ENCODE measurements at regions not wholly inside any gene's neighbourhood (a gene's known extent, or its start where the extent isn't known, plus 50 kb on each side); places are given as distances from the start of the nearest gene placed in this dataset.
A peak's percentile ranks its signal among the peaks of the same experiment; 100 is the strongest.

DNA sequence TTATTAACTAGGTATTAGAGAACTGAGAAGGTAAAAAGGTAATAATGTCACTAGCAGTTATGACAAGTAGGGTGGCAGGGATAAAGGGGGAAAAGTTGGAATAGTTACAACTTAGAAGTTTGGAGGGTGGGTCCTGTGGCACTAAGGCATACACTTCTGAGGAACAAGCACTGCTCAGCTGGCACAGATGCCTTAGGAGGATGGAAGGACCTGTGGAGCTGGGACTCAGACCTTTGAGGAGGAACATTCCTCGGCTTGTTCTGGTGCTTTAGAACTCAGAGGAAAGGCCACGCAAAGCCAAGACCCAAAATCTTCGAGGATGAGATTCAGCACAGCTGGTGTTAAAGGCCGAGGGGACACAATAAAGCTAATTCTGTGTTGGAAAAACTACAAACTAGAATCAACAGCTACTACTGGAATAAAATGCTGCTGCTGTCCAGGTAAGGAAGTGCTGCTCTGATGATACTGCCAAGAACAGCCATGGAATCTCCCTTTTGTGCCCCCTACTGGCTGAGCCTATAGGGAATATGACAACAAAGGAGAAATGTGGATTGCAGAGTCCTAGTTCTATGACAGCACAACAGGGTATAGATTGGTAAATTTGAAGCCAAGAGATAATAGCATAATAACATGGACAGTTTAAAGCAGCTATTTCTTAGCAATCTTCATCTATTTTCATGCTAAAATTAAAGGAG is 126.7 kb downstream of the SLC25A46 start:
- intact Hi-C loops (cut with DNase I), result no loop called here
- TF ChIP-seq, protein P1, sequence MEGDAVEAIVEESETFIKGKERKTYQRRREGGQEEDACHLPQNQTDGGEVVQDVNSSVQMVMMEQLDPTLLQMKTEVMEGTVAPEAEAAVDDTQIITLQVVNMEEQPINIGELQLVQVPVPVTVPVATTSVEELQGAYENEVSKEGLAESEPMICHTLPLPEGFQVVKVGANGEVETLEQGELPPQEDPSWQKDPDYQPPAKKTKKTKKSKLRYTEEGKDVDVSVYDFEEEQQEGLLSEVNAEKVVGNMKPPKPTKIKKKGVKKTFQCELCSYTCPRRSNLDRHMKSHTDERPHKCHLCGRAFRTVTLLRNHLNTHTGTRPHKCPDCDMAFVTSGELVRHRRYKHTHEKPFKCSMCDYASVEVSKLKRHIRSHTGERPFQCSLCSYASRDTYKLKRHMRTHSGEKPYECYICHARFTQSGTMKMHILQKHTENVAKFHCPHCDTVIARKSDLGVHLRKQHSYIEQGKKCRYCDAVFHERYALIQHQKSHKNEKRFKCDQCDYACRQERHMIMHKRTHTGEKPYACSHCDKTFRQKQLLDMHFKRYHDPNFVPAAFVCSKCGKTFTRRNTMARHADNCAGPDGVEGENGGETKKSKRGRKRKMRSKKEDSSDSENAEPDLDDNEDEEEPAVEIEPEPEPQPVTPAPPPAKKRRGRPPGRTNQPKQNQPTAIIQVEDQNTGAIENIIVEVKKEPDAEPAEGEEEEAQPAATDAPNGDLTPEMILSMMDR (IDR thresholded peaks at IDR 0.05), result peak in 7 of 9 donors; percentile 22 to 43 (median 33)
- DNase-seq (no peak), ATAC-seq (no peak)
- no peaks in the 10 kb centered on the region for H3K9me3 ChIP-seq
- 70 to 77% methylated on average over 4 of the region's 4 CpGs for WGBS, 2 donors
- no peaks in the 10 kb centered on the region for H3K36me3 ChIP-seq
- no peak overlapping the region for H3K27ac ChIP-seq
- H3K4me1 ChIP-seq, result no peaks in the 10 kb centered on the region
- H3K27me3 ChIP-seq, result no peaks in the 10 kb centered on the region
- H3K4me3 ChIP-seq, result no peak overlapping the region

DNA sequence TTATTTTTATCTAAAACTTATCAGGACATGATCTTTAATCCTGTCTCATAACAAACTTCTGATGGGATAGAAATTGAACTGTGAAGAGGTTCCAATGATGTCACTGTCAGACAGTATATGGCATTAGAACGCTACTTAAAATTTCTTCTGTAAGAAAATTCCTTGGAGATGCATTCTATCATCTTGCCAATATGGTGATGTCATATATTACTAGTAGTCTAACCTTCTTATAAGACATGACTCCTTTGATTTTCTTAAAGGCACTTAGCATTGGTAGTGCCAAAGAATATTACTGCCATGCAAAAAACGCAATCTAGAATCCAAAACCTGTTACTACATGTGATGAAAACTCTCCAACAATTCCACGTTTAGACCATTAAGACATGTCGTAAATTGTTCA is 131.1 kb downstream of the SLC25A46 start:
- TF ChIP-seq, protein P1 (IDR thresholded peaks at IDR 0.05), result no peak
- Histone ChIP-seq H3K4me3 (no peak overlapping the region), H3K9me3 (no peaks in the 10 kb centered on the region), H3K4me1 (no peaks in the 10 kb centered on the region), H3K27me3 (no peaks in the 10 kb centered on the region), H3K36me3 (no peaks in the 10 kb centered on the region), H3K27ac (no peak overlapping the region)
- DNase-seq (no peak), ATAC-seq (no peak)
- 69 to 73% methylated on average over 4 of the region's 4 CpGs for WGBS, 2 donors
- intact Hi-C loops (cut with DNase I), result loop anchor here in 1 of 10 donors (10.0 kb wide), 1 partner anchor 175 kb away; no protein-coding TSS in a partner anchor

- intact Hi-C loops (cut with DNase I), result loop anchor here in 1 of 10 donors (10.0 kb wide), 1 partner anchor 173 kb away; no protein-coding TSS in a partner anchor
- H3K27me3 ChIP-seq, result no peaks in the 10 kb centered on the region
Observed at GRCh38 chr5:110872200-110872599, 133.4 kb downstream of the SLC25A46 start.

DNA sequence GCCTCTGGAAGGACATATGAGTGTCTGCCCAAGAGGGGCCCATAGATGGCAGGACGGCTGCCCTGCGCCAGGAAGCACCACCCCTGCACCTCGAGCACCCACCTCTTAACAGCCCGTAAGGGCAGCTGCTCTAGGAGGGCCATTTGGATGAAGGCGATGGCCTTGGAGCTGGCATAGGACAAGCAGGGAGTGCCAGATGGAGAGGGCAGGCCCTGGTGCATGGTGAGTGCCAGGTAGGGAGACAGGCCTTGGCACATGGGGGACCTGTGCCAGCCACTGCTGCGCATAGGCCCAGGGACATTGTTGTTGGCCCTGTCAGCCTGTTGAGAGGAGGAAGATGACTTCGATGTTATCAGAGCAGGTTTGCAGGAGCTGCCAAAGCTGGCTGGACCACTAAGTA is 134.2 kb downstream of the SLC25A46 start:
- Histone ChIP-seq H3K4me1 (no peaks in the 10 kb centered on the region), H3K4me3 (no peak overlapping the region), H3K27ac (no peak overlapping the region), H3K36me3 (no peaks in the 10 kb centered on the region), H3K27me3 (no peaks in the 10 kb centered on the region), H3K9me3 (peaks cover 0 to 3% (median 0%) of the 10 kb centered on the region in 11 donors)
- ATAC-seq (peak in 1 of 8 donors; percentile 8), DNase-seq (no peak)
- TF ChIP-seq, protein P1 (IDR thresholded peaks at IDR 0.05), result no peak
- 90 to 91% methylated on average over 7 of the region's 7 CpGs for WGBS, 2 donors
- intact Hi-C loops (cut with DNase I), result loop anchor here in 1 of 10 donors (10.0 kb wide), 1 partner anchor 172 kb away; no protein-coding TSS in a partner anchor

More at GRCh38 chr5:110872200-110872599, 133.4 kb downstream of the SLC25A46 start:
- TF ChIP-seq, protein P1 (IDR thresholded peaks at IDR 0.05), result no peak
- Histone ChIP-seq H3K4me1 (no peaks in the 10 kb centered on the region), H3K9me3 (peaks cover 0 to 1% (median 0%) of the 10 kb centered on the region in 11 donors), H3K36me3 (no peaks in the 10 kb centered on the region), H3K27ac (no peak overlapping the region), H3K4me3 (no peak overlapping the region)
- 93% methylated on average over 15 of the region's 15 CpGs for WGBS, 2 donors
- no peak for ATAC-seq
- no peak for DNase-seq
